ENCODE measurements at regions not wholly inside any gene's neighbourhood (a gene's known extent, or its start where the extent isn't known, plus 50 kb on each side); places are given as distances from the start of the nearest gene placed in this dataset.
"Not testable (repeated sequence)": the region's sequence is repeated elsewhere in the genome, so short reads cannot be mapped to it uniquely, and the experiment has no call there.

DNA sequence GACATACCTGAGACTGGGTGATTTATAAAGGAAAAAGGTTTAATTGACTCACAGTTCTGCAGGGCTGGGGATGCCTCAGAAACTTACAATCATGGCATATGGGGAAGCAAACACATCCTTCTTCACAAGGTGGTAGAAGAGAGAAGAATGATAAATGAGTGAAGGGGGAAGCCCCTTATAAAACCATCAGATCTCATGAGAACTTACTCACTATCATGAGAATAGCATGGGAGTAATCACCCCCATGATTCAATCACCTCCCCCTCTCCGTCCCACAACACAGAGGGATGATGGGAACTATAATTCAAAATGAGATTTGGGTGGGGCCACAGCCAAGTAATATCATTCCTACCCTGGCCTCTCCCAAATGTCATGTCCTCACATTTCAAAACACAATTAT lies 1206.0 kb upstream of the CELF4 start:
- DNase-seq = not testable (repeated sequence)

DNA sequence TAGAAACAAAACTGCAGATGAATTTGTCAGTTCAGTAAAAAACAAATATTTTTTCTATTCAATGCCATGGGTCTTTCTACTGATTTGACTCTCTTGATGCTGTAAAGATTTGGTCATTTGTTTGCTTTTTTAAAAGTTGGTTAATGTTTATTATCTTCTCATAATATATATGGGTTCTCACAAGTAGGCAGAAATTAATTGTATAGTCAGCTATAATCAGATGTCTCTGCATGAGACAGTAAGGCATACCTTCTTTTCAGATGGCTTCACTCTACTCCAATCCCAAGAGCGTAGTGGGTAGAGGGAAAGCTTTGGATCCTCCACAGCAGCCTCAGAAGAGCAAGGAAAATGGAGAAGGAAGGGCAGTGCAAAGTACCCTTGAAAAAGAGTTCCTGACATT lies 1202.9 kb upstream of the CELF4 start:
- DNase-seq = no peak

DNA sequence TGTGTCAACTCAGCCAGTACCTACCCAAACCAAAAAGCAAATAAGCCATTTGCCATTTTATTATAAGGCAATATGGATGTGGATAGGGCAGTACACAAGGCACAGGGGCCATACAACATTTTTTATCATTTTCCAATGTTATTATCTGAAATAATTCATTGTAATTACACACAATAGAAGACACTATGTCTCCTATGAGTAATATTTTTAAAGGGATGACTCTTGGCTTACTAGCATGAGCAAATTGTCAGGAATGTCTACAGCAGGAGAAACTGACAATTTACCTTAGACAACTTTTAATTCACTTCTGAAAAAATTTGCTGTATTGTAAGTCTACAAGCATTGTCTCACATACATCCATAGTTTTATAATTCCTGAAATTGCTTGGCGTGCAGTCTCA lies 1193.9 kb upstream of the CELF4 start:
- DNase-seq = no peak

DNA sequence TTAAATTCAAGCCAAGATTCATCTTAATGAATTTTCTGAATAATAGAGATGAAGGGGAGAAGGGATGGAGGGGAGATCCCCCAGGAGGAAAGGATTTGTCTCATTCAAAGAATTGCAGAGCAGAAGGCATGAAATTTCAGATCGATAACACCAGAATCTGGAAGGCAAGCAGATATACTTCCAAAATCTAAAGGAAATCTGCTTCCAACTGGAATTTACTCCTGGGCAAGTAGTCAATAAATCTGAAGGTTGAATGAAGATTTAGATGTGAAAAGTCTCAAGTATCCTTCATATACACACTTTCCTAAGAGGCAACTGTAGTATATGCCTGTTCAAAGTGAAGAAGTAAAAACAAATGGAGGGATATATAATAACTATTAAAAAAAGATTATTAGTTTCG lies 1190.8 kb upstream of the CELF4 start:
- no peak for DNase-seq

DNA sequence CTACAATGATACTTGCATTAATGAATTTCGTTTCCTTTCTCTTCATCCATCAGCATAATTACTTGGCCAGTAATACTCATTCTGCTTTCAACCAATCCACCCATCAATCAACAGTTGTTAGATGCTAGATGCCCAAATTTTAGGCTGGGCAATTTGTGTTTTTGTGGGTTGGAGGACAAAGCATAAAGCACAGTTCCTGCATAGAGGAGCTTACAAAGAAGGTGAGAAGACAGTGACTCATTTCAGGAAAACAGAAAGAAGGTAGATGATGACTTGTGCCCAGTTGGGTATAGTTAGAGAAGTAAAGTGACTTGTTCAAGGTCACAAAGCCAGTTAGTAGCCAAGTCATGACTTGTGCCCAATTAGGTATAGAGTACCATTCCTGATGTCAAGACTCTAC lies 1186.8 kb upstream of the CELF4 start:
- no peak for DNase-seq

DNA sequence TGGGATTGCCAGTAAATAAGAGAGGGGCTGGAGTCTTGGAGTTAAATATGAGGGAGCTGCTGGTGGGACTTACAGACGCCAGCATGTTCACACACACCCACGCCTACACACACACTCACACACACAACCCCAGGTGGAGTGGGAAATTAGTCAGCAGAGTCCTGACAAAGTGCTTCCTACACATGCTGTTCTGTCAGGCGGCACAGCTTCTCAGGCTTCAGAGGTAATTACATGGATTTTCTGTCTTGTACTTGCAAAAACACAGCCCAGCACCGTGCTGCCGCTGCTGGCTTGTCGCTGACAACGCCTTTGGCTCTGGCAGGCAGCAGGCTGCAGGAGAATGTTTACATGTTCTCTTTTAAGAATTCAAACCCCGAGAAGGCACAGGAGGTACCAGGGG lies 1186.3 kb upstream of the CELF4 start:
- no peak for DNase-seq

DNA sequence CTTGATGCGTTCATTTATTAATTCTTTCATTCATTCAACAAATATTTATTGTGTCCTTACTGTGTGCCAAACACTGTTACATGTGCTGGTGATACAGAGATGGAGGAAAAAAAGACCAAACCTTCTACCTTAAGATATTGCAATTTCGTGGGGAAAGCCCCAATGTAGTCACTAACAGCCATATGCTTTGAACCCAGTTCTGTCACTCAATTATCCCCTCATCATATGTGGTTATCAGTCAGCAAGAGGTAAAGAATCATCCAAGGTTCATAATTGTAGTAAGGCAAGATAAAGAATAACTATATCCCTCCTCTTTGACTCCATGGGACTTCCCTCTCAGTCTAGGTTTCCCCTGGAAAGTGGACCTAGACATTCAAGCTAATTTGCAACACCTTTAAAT lies 1185.6 kb upstream of the CELF4 start:
- no peak for DNase-seq

DNA sequence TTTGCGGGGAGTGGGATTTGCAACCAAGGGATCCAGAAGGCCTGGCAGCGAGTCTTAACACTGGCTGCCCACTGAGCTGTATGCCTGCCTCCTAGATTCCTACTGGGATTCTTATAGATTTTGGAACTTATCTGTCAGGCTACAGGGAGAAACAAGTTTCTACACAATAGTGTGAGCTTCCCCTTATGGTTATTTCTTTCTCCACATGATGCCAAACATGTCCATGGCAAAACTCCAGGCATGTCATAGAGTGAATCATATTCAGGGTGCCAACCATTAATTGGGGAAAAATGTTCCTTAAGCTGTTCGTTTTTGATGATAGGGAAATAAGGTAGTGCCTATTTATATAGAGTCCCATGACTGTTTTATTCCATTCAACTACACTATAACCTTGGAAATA lies 1185.2 kb upstream of the CELF4 start:
- no peak for DNase-seq

DNA sequence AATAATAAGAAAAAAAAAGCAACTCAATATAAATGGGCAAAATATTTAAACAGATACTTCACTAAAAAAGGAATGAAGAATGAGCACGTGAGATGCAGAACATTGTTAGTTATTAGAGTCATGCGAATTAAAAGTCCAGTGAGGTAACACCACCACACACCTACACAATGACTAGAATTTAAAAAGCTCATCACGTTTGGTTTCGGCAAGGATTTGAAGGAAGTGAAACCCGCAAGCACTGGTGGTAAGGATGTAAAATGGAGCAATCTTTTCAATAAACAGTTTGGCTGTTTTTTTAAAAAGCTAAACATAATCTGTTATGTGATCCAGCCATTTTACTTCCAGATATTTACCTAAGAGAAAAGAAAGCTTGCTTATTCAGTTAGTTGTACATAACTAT lies 1181.6 kb upstream of the CELF4 start:
- DNase-seq = no peak

DNA sequence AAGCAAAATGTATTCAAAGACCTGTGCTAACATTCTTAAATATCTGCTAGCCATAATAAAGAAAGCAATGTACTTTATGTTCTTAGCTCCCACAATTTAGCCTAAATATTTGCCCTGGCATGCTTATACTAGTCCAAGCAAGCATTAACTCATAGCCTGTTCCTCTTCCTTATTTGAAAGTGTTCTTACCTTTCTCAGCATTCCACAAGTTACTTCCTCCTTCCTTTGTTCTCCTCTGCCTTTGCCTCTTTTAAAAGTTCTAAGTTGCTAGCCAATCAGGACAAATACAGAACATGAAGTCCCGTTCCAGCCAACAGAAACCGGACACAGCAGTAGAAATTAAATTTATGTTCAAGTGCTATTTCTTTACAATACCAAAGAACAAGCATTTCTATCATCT lies 1154.6 kb upstream of the CELF4 start:
- DNase-seq = not testable (repeated sequence)

DNA sequence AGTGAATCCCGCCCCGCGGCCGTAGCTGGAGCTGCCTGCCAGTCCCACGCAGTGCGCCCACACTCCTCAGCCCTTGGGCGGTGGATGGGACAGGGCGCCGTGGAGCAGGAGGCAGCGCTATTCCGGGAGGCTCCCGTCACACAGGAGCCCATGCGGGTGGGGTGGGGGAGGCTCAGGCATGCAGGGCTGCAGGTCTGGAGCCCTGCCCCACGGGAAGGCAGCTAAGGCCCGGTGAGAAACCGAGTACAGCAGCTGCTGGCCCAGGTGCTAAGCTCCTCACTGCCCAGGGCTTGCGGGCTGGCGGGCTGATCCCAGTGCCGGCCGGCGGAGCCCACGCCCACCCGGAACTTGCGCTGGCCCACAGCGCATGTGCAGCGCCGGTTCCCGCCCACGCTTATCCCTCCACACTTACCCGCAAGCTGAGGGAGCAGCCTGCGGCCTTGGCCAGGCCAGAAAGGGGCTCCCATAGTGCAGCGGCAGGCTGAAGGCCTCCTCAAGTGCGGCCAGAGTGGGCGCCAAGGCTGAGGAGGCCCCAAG lies 1152.8 kb upstream of the CELF4 start:
- no peak for DNase-seq

DNA sequence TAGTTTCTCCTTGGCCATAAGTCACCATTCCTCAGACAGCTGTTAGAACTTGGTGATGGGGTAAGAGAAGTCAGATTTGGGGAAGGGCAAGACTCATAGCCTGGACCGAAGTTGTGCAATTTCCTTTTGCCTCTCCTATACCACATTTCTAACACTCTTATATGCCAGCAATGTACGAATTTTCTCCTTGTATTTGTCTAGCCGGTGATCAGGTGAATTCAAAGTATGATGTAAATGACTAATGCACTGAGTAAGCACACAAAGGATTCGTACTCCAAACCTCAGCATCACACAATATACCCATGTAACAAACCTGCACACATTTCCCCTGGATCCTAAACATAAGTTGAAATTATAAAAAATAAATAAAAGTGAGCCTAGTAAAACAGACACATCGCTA lies 1143.5 kb upstream of the CELF4 start:
- no peak for DNase-seq

DNA sequence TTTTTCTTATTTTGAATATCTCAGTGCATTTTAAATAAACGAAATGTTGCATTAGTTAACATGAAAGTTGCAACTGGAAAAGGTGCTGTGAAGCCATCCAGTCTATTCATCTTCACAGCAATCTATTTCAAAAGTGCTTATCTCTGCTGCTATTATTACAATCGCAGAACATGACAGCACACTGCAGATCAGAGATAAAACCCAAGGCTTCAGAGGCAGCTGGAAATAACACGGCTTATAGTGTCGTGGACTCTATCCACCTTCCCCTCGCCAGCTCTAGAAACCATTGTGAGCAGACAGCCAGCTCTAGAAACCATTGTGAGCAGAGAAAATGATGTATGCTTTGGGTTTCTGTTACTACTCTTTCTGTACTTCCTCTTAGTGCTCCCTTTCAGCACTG lies 1140.8 kb upstream of the CELF4 start:
- no peak for DNase-seq

DNA sequence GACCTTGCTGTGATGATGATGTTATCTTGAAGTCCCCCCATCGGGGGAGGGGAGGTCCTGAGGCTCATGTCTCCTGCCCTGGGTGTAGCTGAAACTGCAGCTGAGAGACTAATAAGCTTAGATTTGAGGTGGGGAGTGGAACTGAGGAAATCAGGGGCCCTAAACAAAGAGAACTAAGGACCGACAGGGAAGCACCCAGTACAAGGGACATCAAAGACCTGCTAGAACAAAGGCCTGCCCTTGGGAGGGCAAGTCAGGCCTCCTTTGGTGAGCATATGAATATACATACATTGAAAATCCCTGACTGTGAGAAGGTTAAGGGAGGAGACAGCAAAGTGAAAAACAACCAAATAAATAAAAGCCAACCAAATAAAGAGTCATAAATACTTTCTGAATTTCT lies 1132.5 kb upstream of the CELF4 start:
- no peak for DNase-seq

DNA sequence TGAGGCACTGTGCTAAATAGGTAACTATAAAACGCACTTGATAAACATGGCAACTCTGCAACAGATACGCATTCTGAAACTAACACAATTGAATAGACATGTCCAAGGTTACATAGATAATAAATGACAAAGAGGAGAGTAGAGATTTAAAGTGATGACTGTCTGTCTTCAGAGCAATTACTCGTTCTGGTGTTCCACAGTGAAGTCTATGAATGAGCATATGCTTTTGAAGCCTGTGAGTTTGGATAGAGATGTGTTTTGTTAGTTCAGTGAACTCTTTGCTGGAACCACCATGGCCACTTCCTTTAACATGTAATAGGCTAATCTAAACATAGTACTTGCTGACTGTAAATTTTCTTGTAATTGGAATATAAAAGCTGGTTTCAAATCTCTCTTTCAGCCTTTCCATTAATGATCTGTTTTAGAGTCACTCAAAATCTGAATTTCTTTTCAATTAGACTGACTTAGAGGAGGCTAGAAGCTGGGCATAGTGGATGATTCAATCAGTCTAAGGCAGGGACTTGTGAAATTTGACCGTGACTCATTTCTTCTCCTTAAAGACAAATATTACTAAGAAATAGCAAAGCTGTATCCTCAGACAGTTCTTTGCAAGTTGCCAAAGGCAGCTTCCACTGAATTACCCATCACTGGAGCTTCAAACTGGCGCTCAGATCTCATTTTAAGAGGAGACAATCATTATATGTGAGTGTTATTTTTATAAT lies 1130.1 kb upstream of the CELF4 start:
- DNase-seq = no peak

DNA sequence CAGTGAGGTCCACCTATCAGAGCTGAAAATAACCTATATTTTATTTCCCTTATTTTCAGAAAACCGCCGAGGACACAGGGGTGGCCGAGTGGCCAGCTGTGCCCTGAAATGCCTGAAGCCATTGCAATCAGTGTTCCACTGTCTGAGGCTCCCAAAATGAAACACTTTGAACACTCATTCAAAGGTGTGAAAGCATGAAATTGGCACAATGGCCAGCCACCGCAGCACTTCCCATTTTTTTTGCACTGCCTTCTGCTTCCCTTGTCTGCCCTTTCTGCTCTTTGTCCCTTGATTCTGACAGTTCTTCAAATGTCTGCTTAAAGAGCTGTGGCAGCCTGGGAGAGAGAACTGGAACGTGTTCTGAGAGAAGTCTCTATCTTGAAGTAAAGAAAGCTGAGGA lies 1127.5 kb upstream of the CELF4 start:
- DNase-seq = no peak

DNA sequence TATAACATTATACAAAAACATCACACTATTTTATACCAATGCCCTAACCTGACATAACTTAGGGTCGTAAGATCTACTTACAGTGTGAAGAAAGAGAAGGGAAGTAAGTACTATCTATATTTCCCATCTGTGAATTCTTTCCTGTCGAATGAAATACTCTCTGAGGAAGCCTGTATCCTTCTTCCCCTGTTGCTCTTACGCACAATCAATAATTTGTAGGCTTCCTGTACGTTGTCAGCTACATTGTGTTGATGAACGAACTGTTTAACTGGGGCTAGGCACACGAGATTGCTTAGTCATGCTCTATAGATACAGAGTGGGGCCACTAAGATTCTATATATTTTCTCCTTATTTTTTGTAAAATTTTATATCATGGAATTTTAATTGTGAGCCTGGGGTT lies 1125.0 kb upstream of the CELF4 start:
- DNase-seq = no peak

DNA sequence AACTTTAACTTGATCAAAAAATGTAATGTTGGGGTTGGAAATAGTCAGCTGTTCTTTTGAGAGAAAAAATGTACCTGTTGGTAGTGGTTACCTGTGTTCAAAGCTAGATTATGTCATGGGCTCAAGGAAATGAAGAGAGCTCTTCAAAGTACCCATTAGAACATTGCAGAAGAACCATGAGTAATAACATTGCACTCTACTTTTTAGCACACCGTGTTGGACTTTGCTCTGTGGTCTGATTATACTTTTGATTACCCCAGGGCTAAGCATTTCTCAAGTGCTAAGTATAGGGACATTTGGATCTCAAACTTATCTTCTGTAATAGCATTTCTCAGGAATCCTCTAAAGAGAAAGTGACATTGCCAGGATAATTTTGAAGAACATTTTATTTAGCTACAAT lies 1122.8 kb upstream of the CELF4 start:
- no peak for DNase-seq

DNA sequence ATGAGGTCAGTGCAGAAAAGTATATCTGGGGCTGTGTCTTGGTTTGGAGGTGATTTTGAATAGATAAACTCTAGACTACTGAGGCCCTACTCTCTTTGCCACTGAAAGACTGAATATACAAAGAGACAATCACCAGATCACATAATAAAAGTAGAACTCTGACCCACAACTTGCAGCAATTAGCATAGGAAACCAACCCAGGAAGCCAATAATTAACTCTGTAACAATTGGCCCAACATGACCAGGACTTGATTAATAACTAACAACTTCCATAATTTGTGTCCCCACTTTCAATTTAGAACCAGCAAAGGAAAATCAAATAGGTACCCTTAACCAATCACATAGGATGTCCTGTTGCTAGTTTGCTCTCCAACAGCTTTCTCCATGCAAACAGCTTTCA lies 1104.9 kb upstream of the CELF4 start:
- no peak for DNase-seq

DNA sequence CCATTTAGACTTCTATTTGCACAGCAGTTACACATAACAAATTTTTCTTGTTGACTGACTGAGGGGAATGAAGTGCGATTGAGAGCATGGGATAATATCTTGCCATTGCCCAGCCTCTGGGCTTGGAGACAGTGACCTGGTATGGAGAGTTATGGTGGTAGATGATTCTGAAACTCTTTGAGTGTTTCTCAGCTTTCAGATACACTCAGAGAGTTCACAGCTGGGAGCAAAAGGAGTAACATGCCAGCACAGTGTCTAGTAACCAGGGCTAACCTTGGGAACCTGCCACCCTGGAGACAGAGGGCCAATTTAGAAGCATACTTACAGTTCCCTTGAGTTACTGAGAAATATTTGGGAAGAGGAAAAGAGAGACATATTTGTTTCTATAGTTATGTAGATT lies 1099.3 kb upstream of the CELF4 start:
- no peak for DNase-seq

DNA sequence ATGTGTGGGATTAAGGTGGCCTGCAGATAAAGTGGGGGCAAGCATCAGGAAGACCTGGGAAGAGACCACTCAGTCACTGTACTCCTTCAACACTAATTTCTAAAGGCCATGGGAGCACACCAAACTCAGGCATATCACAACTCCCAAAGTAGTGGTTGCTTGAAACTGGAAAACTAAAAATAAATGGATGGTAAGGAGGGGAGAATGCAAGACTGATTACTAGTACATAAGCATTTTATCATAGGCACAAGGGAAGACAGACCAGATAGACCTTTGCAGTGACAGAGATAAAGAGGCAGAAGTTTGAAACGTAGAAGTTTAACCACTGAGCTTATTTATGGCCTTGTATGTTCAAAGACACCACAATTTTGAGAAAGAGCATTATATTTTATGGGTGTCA lies 1098.1 kb upstream of the CELF4 start:
- DNase-seq = no peak

DNA sequence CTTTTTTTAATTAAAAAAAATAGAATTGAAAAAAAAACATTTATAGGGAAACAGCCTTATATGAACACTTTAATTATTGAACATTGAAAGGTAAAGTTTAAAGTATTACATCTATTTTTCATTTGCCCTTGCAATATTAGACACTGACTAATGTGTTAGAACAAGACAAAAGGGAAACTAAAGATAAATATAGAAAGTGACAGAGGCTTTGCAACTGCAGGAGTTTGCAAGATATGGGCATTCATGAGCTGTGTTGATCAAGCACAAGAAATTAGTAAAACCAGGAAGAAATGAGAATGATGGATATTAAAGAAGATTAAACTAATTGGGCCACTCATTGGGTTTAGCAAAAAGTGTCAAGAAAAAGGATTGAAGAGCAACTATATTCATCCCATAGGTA lies 1097.7 kb upstream of the CELF4 start:
- no peak for DNase-seq

DNA sequence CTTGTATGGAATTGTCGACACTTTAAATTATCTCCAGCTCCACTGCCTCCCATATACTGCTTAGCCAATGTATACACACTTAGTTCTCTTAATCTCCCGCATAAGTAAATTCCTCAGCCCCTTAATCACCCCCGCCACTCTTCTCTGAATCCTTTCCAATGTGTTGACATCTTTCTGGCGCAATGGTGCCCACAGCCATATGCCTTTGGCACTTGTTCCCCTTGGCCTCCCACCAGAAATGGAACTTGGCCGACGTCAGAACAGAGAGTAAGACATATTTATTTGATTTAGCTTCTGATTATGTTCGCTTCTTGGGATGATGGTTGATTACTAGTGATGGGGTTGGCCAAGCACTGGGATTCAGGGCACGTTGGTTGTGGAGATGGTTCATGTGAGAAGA lies 1089.3 kb upstream of the CELF4 start:
- no peak for DNase-seq

DNA sequence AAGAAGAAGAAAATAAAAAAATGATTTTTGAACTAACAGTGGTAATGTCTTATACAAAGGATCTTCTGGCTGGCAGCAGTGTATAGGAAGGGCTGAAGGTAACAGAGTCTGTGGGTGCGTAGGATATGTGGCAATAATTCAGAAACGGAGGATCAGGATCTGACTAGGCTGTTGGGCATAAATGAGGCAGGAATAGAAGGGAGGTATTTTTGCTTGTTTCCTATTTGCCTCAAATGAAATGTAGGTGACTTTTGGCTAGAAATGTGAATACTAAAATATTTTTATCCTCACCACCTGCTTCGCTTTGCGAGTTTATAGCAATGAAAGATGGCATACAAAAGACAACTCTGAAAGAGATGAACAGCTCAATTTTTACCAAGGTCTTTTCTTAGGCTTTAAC lies 1086.1 kb upstream of the CELF4 start:
- no peak for DNase-seq

DNA sequence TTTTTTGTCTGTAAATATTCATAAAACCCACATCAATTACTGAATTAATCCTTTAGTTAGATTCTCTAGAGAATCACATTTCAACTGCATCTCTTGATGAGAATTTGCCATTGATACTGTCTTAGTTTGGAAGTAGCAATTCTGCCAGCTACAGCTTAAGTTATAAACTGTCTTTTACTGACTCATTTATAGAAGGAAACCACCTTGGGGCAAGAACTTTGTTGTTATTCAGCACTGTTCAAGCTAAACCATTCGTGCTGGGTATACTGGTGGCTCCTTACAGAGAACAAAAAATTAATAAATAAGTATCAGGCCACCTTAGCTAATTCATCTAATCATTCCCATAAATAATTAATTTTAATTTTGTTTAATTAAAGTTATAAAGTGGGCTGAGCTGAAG lies 1082.6 kb upstream of the CELF4 start:
- DNase-seq = no peak

DNA sequence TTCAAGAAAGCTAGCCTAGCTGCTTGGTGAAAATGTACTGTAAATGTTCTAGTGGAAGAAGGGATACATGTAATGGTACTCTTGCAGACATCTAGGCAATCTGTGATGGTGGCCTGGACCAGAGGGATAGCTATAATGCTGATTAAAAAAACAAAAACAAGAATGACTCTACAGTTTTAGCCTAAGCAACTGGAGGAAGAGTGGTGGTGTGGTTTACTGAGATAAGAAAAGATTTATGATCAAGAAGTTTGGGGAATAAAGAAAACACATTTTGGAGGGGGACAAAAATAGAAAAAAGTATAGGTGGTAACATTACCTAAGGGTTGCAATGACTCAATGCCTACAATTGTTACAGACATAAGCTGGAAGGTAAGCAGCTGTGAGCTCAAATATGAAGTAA lies 1080.7 kb upstream of the CELF4 start:
- no peak for DNase-seq

Measured in hematopoietic multipotent progenitor cell treated with erythropoietin and hydrocortisone succinate and interleukin-3 and kit ligand, for 8 days (in vitro differentiated cells).